OCI-M2 (cell line): ENCODE measurements at regions not wholly inside any gene's neighbourhood (a gene's known extent, or its start where the extent isn't known, plus 50 kb on each side); places are given as distances from the start of the nearest gene placed in this dataset.
"Not testable (repeated sequence)": the region's sequence is repeated elsewhere in the genome, so short reads cannot be mapped to it uniquely, and the experiment has no call there.

ENCODE experiments used
- DNase-seq: peaks from one replicate; lab custom pipeline; 2025; ENCODE audit not compliant: unreplicated experiment; lab: John Stamatoyannopoulos, UW

GRCh38 chr4:115956054-115956796, 842.8 kb upstream of the NDST4 start:
- not testable (repeated sequence) for DNase-seq

GRCh38 chr4:115950806-115951205, 837.4 kb upstream of the NDST4 start:
- no peak for DNase-seq

GRCh38 chr4:115949974-115950743, 836.7 kb upstream of the NDST4 start:
- DNase-seq = not testable (repeated sequence)

- DNase-seq = no peak
Measured at GRCh38 chr4:115945026-115945425, 831.6 kb upstream of the NDST4 start.

GRCh38 chr4:115944146-115944905, 830.9 kb upstream of the NDST4 start:
- DNase-seq = no peak

- DNase-seq = no peak
Measured at GRCh38 chr4:115938764-115939443, 825.5 kb upstream of the NDST4 start.

GRCh38 chr4:115929373-115929772, 816.0 kb upstream of the NDST4 start:
- no peak for DNase-seq

GRCh38 chr4:115927382-115927781, 814.0 kb upstream of the NDST4 start:
- DNase-seq = no peak

GRCh38 chr4:115923152-115923551, 809.7 kb upstream of the NDST4 start:
- no peak for DNase-seq

GRCh38 chr4:115920637-115921036, 807.2 kb upstream of the NDST4 start:
- DNase-seq = no peak

GRCh38 chr4:115918149-115918548, 804.7 kb upstream of the NDST4 start:
- DNase-seq = no peak

- no peak for DNase-seq
Measured at GRCh38 chr4:115906428-115906827, 793.0 kb upstream of the NDST4 start.

- no peak for DNase-seq
Measured at GRCh38 chr4:115883847-115884246, 770.4 kb upstream of the NDST4 start.

GRCh38 chr4:115883231-115883630, 769.8 kb upstream of the NDST4 start:
- DNase-seq = no peak

GRCh38 chr4:115873048-115873447, 759.6 kb upstream of the NDST4 start:
- no peak for DNase-seq

- no peak for DNase-seq
Measured at GRCh38 chr4:115871596-115871995, 758.2 kb upstream of the NDST4 start.

- DNase-seq = no peak
Measured at GRCh38 chr4:115866364-115866896, 753.0 kb upstream of the NDST4 start.

GRCh38 chr4:115865736-115866135, 752.3 kb upstream of the NDST4 start:
- no peak for DNase-seq

GRCh38 chr4:115852767-115853091, 739.3 kb upstream of the NDST4 start:
- DNase-seq = no peak

- peak; percentile 33 for DNase-seq
Measured at GRCh38 chr4:115851918-115852766, 738.7 kb upstream of the NDST4 start.
